NCI-H2081 treated with DMSO at 0.1 percent for 48 hours (cell line): ENCODE measurements at regions not wholly inside any gene's neighbourhood (a gene's known extent, or its start where the extent isn't known, plus 50 kb on each side); places are given as distances from the start of the nearest gene placed in this dataset.
A peak's percentile ranks its signal among the peaks of the same experiment; 100 is the strongest.

Experiments
- DNase-seq: peaks from one replicate; lab custom pipeline; 2025; lab: John Stamatoyannopoulos, UW

- no peak for DNase-seq
These were observed 539.1 kb downstream of the PLCL1 start for GRCh38 chr2:198343471-198343870.

DNA sequence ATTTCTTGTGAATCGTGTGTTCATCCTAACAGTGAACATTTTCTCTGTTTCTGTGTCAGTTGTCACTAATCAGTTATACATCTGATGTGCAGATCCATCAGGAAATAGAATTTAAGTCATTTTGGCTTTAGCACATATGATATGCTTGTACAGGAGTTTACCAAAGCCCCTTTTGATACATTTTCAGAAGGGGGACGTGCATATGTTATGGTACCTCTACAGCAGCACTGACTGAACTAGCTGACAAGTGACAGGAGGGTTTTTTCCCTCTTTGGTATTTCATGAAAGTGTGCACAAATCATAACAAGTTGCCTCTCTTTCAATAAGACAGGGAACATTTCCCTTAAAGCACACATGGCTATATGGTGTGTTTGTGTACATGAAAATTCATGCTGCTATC, 536.5 kb downstream of the PLCL1 start:
- no peak for DNase-seq

- DNase-seq, result no peak
These were observed 534.7 kb downstream of the PLCL1 start for GRCh38 chr2:198339116-198339515.

- DNase-seq, result no peak
These were observed 533.0 kb downstream of the PLCL1 start for GRCh38 chr2:198337368-198337767.

GRCh38 chr2:198328454-198328853, 524.1 kb downstream of the PLCL1 start:
- DNase-seq, result no peak

DNA sequence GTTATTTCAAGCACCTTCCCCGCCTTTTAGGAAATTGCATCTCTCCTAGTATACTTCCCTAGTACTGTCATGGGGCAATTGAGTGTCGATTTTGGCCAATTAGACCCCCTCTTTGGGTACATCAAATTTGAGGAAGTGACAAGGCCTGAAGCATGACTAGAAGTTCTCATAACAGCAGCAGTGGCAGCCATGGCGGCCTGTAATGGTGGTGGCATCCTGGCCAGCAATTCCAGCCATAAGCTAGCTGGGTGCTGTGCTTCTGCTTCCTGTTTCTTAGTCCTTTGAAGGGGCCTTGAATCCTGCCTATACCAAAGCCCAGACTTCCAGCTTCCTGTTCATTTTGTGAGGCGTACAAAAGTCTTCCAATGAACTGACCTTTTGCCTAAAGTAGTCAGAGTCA, 523.1 kb downstream of the PLCL1 start:
- no peak for DNase-seq

DNA sequence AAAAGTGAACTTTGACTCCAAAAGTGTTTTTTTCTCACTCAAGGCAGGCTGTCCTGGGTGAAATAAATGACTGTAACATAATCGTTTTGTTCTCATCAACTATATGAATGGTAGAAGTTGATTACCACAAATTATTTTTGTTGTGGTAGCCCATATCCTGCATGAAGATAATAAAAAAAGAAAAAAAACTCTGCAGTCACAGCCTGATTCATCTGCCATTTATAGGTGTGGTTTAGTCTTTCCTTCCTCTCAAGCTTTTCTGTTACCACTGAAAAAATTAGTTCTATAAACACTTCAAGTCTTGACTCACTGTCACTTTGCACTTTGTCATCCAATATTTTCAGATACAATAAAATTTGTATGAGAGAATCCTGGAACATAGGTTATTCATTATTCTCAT, 522.0 kb downstream of the PLCL1 start:
- DNase-seq, result no peak

- DNase-seq, result no peak
These were observed 521.0 kb downstream of the PLCL1 start for GRCh38 chr2:198325359-198325758.

- DNase-seq, result no peak
These were observed 519.7 kb downstream of the PLCL1 start for GRCh38 chr2:198324071-198324470.

DNA sequence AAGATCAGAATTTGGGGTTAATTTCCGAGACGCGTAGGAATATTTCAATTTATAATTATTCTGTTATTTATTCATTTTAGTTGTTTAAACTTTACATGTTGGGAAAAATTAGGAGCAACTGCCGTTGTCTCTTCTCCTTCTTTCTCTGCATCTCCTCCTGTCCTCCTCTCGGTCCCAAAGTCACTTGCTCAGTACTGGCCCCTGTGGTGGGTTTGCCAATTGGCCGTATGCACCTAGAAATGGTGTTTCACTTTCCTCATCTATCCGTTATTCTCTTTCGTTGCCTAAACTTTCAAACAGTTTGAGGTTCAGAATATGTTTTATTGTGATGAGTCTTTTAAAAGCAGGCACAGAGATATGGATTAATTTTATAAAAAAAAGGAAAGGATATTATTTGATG, 517.9 kb downstream of the PLCL1 start:
- DNase-seq, result no peak

DNA sequence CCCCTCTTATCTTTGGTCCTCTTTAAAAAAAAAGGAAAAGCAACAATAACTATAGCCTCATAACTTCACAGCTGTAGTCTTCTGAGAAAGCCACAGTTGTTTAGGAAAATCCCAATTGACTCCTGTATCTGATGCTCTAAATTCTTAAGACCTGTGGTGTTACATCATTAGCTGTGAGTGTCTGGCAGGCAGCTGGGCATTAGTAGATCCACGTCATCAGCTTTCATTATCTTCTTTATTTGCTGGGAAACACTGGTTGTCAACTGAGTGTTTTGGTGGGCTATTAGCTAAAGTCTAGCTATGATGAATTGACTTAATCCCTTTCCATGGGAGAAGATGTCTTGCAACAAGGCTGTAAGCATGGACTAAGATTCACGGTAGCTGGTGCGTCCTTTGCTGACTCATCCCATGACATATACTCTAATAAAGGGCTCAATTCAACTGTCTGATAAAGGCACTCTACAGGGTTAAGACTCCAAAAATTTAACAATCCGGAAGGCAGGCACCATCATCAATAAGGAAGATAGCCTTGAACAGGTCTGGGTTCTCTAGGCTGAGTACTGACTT, 517.2 kb downstream of the PLCL1 start:
- no peak for DNase-seq

GRCh38 chr2:198316852-198317396, 512.5 kb downstream of the PLCL1 start:
- no peak for DNase-seq

DNA sequence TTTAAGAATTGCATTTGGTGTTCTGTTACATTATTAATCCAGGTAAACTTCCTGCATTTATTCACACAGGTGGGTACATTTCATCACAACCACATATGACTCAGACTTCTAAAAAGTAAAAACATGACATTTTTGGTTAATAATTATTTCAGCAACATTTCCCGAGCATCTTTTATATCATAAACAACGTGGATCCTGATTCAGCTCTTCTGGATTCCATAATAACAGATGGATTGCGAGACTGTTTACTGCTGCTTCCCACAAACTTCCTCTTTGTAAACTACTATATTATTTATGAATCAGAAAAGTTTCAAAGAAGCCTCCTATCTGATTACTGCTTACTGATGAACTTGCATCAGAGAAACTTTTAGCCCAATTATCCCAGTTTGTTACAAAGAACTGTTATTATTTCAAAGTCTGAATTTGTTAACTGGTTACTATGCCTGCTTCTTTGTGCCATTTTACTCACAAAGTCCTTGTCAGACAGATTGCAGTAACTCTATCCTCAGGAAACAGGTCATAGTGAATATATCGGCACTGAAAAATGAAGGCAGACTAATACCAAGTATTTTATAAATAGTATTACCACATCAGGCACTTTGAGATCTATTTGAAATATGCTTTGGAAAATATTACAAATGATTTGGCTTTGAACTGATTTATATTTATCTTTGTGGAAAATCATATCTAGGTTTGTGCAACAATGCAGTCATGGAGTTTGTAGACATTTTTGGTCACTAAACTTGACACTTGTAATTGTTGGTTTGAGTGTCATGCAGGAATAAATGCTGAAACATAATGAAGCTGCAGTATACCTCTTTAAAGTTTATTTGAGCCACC, 511.6 kb downstream of the PLCL1 start:
- no peak for DNase-seq

- peak; percentile 48 for DNase-seq
These were observed 510.3 kb downstream of the PLCL1 start for GRCh38 chr2:198314559-198315153.

DNA sequence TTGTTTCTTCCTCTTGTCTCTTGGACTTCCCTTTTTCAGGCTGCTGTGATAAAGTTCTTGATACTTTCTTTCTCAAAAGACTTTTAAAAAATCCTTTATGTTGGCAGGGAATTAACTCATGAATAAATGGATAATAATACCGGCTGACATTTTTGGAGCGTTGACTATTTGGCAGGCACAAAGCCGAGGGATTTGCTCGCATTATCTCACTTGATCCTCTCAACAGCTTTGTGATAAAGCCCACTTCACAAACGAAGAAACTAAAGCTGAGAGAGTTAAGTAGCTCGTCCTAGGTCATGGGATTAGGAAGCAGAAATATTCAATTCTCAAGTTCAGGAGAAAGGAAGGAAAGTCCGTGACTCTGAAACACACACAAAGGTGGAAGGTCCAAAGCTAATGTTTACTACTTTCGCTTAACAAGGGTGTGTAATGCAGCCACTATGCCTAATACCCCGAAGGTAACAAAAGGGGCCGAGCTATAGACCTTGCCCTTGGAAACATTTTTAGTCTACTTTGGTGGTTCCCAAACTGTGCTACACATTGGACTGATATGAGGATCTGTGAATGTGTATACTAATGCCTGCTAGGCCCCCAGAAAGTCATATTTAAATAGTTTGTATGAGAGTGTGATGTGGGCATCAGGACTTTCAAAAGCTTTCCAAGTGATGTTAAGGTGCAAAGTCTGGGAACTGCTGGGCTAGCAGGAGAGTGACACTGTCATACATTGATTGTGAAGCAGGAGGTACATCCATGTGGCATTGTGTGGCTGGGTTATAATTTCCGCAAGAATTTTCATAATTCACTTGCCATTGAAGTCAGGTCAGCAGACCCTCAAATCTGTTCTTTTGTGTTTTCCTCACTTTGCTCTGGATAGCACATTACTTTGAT, 508.4 kb downstream of the PLCL1 start:
- DNase-seq, result no peak

- no peak for DNase-seq
These were observed 506.6 kb downstream of the PLCL1 start for GRCh38 chr2:198311020-198311419.

DNA sequence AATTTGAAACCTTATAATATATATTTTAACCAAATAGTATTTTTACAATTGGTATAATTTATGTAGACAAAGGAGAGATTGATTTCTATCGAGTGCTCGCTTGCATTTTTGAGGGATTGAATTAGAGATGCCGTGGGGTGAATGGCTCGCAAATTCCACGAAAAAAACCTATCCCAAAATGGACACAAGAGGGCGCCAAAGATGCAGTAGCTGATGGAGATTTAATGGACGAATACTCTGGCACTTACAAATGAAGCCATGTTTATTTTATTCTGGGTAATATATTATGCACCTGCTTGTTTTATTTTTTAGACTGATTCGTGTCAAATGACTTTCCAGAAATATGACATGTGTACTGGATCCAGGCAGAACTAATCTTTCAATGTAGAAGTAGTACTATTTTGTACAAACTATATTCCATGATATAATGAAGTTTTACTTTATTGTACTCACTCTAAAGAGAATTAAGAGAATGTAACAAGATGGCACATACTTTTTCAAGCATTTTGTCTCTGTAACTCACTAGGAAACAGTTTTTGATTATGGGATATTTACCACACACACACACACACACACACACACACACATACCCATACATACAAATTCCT, 505.4 kb downstream of the PLCL1 start:
- peak; percentile 3 for DNase-seq

DNA sequence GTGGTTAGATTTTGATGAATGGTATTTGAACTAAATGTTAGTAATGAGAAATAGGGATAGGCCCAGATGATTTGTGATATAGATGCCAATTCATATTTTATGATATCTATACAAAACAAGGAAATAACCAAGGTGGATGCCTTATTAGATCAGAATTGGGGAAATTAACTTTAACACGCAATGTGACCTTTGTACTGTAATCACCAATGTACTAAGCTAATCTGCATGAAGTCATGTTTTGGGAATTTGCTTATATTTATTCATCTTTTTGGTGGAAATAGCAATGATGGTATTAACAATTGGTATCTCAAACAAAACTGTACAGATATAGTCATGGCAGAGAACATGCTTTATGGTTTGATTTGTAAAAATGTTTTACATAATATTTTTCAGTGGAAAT, 504.7 kb downstream of the PLCL1 start:
- DNase-seq, result no peak

DNA sequence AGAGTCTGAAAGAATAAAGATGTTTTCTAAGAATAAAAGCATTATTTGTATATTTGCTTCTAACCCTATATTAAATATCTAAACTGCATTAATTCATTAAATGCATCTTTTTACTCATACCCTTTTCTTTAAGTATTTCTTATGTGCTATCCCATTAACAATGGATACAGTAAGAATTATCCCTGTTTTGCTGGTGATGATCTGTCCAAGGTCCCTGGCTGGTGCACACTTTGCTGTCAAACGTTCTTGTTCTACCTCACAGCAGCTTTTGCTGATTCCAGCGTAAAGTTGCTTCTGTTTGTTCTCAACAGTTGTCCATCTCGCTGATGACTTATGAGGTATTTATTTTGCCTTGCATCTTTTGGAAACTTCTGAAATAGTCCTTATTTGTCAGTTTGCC, 504.0 kb downstream of the PLCL1 start:
- DNase-seq, result no peak

- no peak for DNase-seq
These were observed 502.7 kb downstream of the PLCL1 start for GRCh38 chr2:198307093-198307492.

DNA sequence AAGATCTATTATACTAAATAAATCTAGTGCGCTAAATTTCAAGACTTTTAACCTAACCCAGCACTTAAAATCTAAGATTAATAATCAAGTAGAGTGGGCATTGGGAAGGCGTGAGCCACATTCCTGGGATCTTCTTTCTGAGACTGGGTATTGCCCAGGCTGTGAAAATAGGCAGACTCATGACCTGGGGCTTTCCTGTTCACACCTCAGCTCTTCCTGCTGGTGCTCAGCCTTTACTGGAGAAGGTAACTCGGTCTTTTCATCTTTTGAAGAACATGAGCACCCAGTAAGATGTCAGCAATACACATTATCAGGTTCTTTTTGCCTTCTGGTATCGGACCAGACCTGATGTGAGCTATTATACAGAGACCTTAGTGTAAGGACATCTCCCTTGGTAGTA, 500.5 kb downstream of the PLCL1 start:
- DNase-seq, result no peak

DNA sequence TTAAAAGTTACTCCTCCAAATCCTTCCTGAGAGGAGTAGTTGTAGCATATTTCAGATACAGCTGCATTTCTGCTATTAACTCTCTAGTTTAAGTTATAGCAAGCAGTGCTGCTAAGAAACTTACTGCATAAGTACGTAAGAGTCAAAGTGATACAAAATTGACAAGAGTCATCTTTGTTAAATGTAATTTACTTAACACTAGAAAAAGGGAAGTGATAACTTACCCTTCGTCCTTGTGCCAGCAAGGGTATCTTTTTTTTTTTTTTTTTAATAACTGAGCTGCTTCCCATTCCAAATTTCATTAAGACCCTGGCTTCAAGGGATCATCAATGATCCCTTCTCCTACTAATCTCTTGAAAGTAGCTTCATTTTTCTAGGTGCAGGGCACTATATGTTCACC, 493.0 kb downstream of the PLCL1 start:
- no peak for DNase-seq
